ENCODE measurements at regions not wholly inside any gene's neighbourhood (a gene's known extent, or its start where the extent isn't known, plus 50 kb on each side); places are given as distances from the start of the nearest gene placed in this dataset.
"Not testable (repeated sequence)": the region's sequence is repeated elsewhere in the genome, so short reads cannot be mapped to it uniquely, and the experiment has no call there.

GRCh38 chr4:59700651-59701050 lies 1499.5 kb upstream of the ADGRL3 start:
- H4K20me1 ChIP-seq (ENCODE audit: insufficient read depth, poor library complexity, severe bottlenecking), result no peaks in the 10 kb centered on the region
- H3K4me1 ChIP-seq (ENCODE audit: insufficient read depth), result no peaks in the 10 kb centered on the region
- no peaks in the 10 kb centered on the region for H3K9me2 ChIP-seq (replicated peaks; ENCODE audit: insufficient read depth)
- no peak for DNase-seq (ENCODE audit: low spot score)
- H3K27me3 ChIP-seq, result no peaks in the 10 kb centered on the region
- H3K79me2 ChIP-seq, result no peaks in the 10 kb centered on the region
- no peaks in the 10 kb centered on the region for H3K36me3 ChIP-seq (replicated peaks; ENCODE audit: insufficient read depth, low read depth)
- WGBS (ENCODE audit: low lambda C conversion rate, missing lambda C conversion rate), result 77% methylated on average over 2 of the region's 2 CpGs
- no peak overlapping the region for H3K4me3 ChIP-seq
- H3K4me2 ChIP-seq, result no peak overlapping the region
- H3K27ac ChIP-seq, result no peak overlapping the region
- TF ChIP-seq EZH2 (IDR thresholded peaks at IDR 0.05; ENCODE audit: borderline replicate concordance) (no peak), CTCF (IDR thresholded peaks at IDR 0.05; ENCODE audit: poor library complexity) (no peak), EZH2phosphoT487 (IDR thresholded peaks at IDR 0.05; ENCODE audit: low read depth, severe bottlenecking, unreplicated experiment) (no peak)
- H3K9me3 ChIP-seq (ENCODE audit: low read depth), result no peaks in the 10 kb centered on the region
- H2AFZ ChIP-seq, result no peak overlapping the region

DNA sequence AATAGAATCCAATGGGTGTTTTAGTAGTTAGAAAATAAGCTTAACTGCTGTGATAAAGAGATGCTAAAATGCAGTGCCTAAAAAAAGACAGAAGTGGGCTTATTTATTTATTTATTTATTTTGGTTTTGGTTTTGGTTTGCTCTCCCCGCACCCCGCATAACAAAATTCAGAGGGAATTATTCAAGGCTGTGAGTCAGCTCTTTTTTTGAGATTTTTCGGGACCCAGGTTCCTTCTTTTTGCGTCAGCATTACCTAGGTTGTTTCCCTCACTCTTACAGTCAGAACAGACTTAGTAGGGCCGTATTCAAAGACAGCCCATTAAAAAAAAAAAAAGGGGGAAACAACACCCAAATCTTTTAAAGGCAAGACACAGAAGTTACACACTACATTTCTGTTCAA lies 1495.5 kb upstream of the ADGRL3 start:
- Histone ChIP-seq H4K20me1 (ENCODE audit: insufficient read depth, poor library complexity, severe bottlenecking) (no peaks in the 10 kb centered on the region), H3K4me2 (no peak overlapping the region), H3K9me3 (ENCODE audit: low read depth) (no peaks in the 10 kb centered on the region), H3K4me3 (no peak overlapping the region), H3K36me3 (replicated peaks; ENCODE audit: insufficient read depth, low read depth) (no peaks in the 10 kb centered on the region), H3K9me2 (replicated peaks; ENCODE audit: insufficient read depth) (no peaks in the 10 kb centered on the region), H3K79me2 (no peaks in the 10 kb centered on the region), H2AFZ (no peak overlapping the region), H3K27ac (no peak overlapping the region), H3K27me3 (no peaks in the 10 kb centered on the region), H3K4me1 (ENCODE audit: insufficient read depth) (no peaks in the 10 kb centered on the region)
- TF ChIP-seq CTCF (IDR thresholded peaks at IDR 0.05; ENCODE audit: poor library complexity) (no peak), EZH2 (IDR thresholded peaks at IDR 0.05; ENCODE audit: borderline replicate concordance) (no peak)
- no peak for DNase-seq (ENCODE audit: low spot score)
- 90% methylated on average over 5 of the region's 5 CpGs for WGBS (ENCODE audit: low lambda C conversion rate, missing lambda C conversion rate)

- no peaks in the 10 kb centered on the region for H3K9me3 ChIP-seq (ENCODE audit: low read depth)
- no peaks in the 10 kb centered on the region for H3K4me1 ChIP-seq (ENCODE audit: insufficient read depth)
- no peaks in the 10 kb centered on the region for H4K20me1 ChIP-seq (ENCODE audit: insufficient read depth, poor library complexity, severe bottlenecking)
- no peak for DNase-seq (ENCODE audit: low spot score)
- no peak overlapping the region for H2AFZ ChIP-seq
- 100% methylated on average over 1 of the region's 1 CpG for WGBS (ENCODE audit: low lambda C conversion rate, missing lambda C conversion rate)
- H3K36me3 ChIP-seq (replicated peaks; ENCODE audit: insufficient read depth, low read depth), result no peaks in the 10 kb centered on the region
- H3K4me2 ChIP-seq, result no peak overlapping the region
- no peaks in the 10 kb centered on the region for H3K27me3 ChIP-seq
- no peak overlapping the region for H3K4me3 ChIP-seq
- no peak for TF ChIP-seq CTCF (IDR thresholded peaks at IDR 0.05; ENCODE audit: poor library complexity)
- TF ChIP-seq EZH2phosphoT487 (IDR thresholded peaks at IDR 0.05; ENCODE audit: low read depth, severe bottlenecking, unreplicated experiment), result no peak
- TF ChIP-seq EZH2 (IDR thresholded peaks at IDR 0.05; ENCODE audit: borderline replicate concordance), result no peak
- H3K27ac ChIP-seq, result no peak overlapping the region
- H3K9me2 ChIP-seq (replicated peaks; ENCODE audit: insufficient read depth), result no peaks in the 10 kb centered on the region
- H3K79me2 ChIP-seq, result no peaks in the 10 kb centered on the region
These were observed 1487.7 kb upstream of the ADGRL3 start for GRCh38 chr4:59712470-59712869.

DNA sequence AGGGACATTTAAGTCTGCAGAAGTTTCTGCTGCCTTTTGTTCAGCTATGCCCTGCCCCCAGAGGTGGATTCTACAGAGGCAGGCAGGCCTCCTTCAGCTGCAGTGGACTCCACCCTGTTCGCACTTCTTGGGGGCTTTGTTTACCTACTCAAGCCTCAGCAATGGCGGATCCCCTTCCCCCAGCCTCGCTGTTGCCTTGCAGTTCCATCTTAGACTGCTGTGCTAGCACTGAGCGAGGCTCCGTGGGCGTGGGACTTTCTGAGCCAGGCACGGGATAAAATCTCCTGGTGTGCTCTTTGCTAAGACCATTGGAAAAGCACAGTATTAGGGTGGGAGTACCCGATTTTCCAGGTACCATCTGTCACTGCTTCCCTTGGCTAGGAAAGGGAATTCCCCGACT lies 1475.8 kb upstream of the ADGRL3 start:
- not testable (repeated sequence) for H2AFZ ChIP-seq; H3K9me2 ChIP-seq (replicated peaks; ENCODE audit: insufficient read depth); H3K27me3 ChIP-seq; H4K20me1 ChIP-seq (ENCODE audit: insufficient read depth, poor library complexity, severe bottlenecking); H3K27ac ChIP-seq; H3K9me3 ChIP-seq (ENCODE audit: low read depth); H3K36me3 ChIP-seq (replicated peaks; ENCODE audit: insufficient read depth, low read depth); DNase-seq (ENCODE audit: low spot score); H3K4me2 ChIP-seq; H3K79me2 ChIP-seq; H3K4me3 ChIP-seq; H3K4me1 ChIP-seq (ENCODE audit: insufficient read depth)
- WGBS (ENCODE audit: low lambda C conversion rate, missing lambda C conversion rate), result 91% methylated on average over 9 of the region's 9 CpGs

Measured in hepatocyte (in vitro differentiated cells).